H1 (cell line): ENCODE measurements at regions not wholly inside any gene's neighbourhood (a gene's known extent, or its start where the extent isn't known, plus 50 kb on each side); places are given as distances from the start of the nearest gene placed in this dataset.

Experiments
- CTCF ChIA-PET: fragments of 300-600 bp; sonication (Branson Sonifier 250); formaldehyde crosslinking; loops from one replicate; lab custom pipeline; 2021; ENCODE audit not compliant: partially characterized antibody; lab: Charles Lee
- POLR2A ChIA-PET: fragments of 300-600 bp; sonication (Branson Sonifier 250); formaldehyde crosslinking; loops from one replicate; lab custom pipeline; 2021; ENCODE audit warnings: inconsistent platforms; ENCODE audit not compliant: partially characterized antibody; lab: Charles Lee
- DNase-seq, 2 experiments: peaks; one replicate each; pipeline versions ENCODE4 v3.0.0 to v3.0.0-alpha.2; 2010 to 2022; ENCODE audit warnings: low spot score in 2 of 2, low read depth in 1 of 2, mixed read lengths in 1 of 2
- FAIRE-seq: peaks from 2 replicates; lab custom pipeline; 2011; peaks lifted over from hg19 to GRCh38; lab: Jason Lieb, UNC
- H2AFZ ChIP-seq: 2 replicates; pipeline ENCODE4 v1.8.1; 2012; ENCODE audit warnings: low read length, inconsistent platforms
- H2AK5ac ChIP-seq: 2 replicates; pipeline ENCODE4 v1.6.1; 2013; ENCODE audit warnings: low read depth, low read length
- H2BK120ac ChIP-seq: replicated peaks from 2 replicates; pipeline ENCODE3; 2013; ENCODE audit warnings: low read depth, low read length, inconsistent platforms
- H2BK12ac ChIP-seq: 2 replicates; pipeline ENCODE4 v1.6.1; 2013; ENCODE audit warnings: low read depth, low read length
- H2BK15ac ChIP-seq: 2 replicates; pipeline ENCODE4 v1.6.1; 2013; ENCODE audit warnings: low read length
- H2BK20ac ChIP-seq: 2 replicates; pipeline ENCODE4 v1.6.1; 2013; ENCODE audit warnings: low read length
- H2BK5ac ChIP-seq: 2 replicates; pipeline ENCODE4 v1.6.1; 2013; ENCODE audit warnings: low read depth, low read length
- H3K14ac ChIP-seq: 2 replicates; pipeline ENCODE4 v1.6.1; 2013; ENCODE audit warnings: inconsistent platforms; ENCODE audit not compliant: insufficient read length
- H3K18ac ChIP-seq: 2 replicates; pipeline ENCODE4 v1.6.1; 2013; ENCODE audit warnings: low read length; ENCODE audit errors: extremely low read depth
- H3K23ac ChIP-seq: 2 replicates; pipeline ENCODE4 v1.6.1; 2013; ENCODE audit warnings: inconsistent platforms; ENCODE audit not compliant: insufficient read length
- H3K23me2 ChIP-seq: 2 replicates; pipeline ENCODE4 v1.6.1; 2013; ENCODE audit warnings: low read depth, low read length
- H3K27ac ChIP-seq: 2 replicates; pipeline ENCODE4 v1.6.1; 2011; ENCODE audit warnings: low read depth, low read length, inconsistent platforms
- H3K27me3 ChIP-seq, 4 experiments: replicated peaks in 1 of 4; 1 replicate in 1 of 4; 2 replicates in 3 of 4; pipeline versions ENCODE4 v1.6.1 to v1.8.1; 2011 to 2013; ENCODE audit warnings: low read length in 3 of 4, mild to moderate bottlenecking in 3 of 4, inconsistent platforms in 2 of 4, mixed read lengths in 2 of 4, moderate library complexity in 1 of 4; ENCODE audit not compliant: control insufficient read depth in 3 of 4, insufficient read depth in 3 of 4; ENCODE audit errors: extremely low read depth in 1 of 4
- H3K36me3 ChIP-seq, 4 experiments: 2 replicates each; pipeline versions ENCODE4 v1.6.1 to v1.8.1; 2011 to 2013; ENCODE audit warnings: mild to moderate bottlenecking in 4 of 4, low read length in 3 of 4, moderate library complexity in 2 of 4, control low read depth in 1 of 4, inconsistent platforms in 1 of 4; ENCODE audit not compliant: insufficient read depth in 4 of 4, control insufficient read depth in 2 of 4
- H3K4ac ChIP-seq: replicated peaks from 2 replicates; pipeline ENCODE3; 2013; ENCODE audit warnings: low read length, low read depth, mixed read lengths, inconsistent platforms; ENCODE audit not compliant: insufficient read length
- H3K4me1 ChIP-seq, 4 experiments: replicated peaks in 1 of 4; 1 replicate in 1 of 4; 2 replicates in 3 of 4; pipeline versions ENCODE4 v1.6.1 to v1.8.1; 2011 to 2013; ENCODE audit warnings: low read length in 3 of 4, inconsistent platforms in 2 of 4, mixed read lengths in 1 of 4; ENCODE audit not compliant: insufficient read depth in 4 of 4, control insufficient read depth in 3 of 4
- H3K4me2 ChIP-seq, 2 experiments: 2 replicates each; pipeline versions ENCODE4 v1.6.1 to v1.8.1; 2011 to 2013; ENCODE audit warnings: low read depth in 2 of 2, low read length in 2 of 2, control low read depth in 1 of 2, inconsistent platforms in 1 of 2, mild to moderate bottlenecking in 1 of 2; ENCODE audit not compliant: insufficient read depth in 1 of 2
- H3K4me3 ChIP-seq, 4 experiments: fragments of 200-600, 300-600 bp in 1 of 4; sonication (generic), shearing (Covaris generic), sonication (Bioruptor Twin) in 1 of 4; 2 replicates each; pipeline versions ENCODE4 v1.5.1 to v1.8.1; 2011 to 2016; ENCODE audit warnings: low read length in 4 of 4, low read depth in 3 of 4, control low read depth in 2 of 4, inconsistent platforms in 2 of 4, mild to moderate bottlenecking in 2 of 4, mixed read lengths in 1 of 4, moderate library complexity in 1 of 4; ENCODE audit not compliant: insufficient read depth in 2 of 4; ENCODE audit errors: extremely low read depth in 1 of 4
- H3K56ac ChIP-seq: replicated peaks from 2 replicates; pipeline ENCODE3; 2013; ENCODE audit warnings: low read depth, mild to moderate bottlenecking, mixed read lengths, low read length, inconsistent platforms; ENCODE audit not compliant: insufficient read length
- H3K79me1 ChIP-seq: 2 replicates; pipeline ENCODE4 v1.6.1; 2013; ENCODE audit warnings: low read depth, low read length, control low read depth
- H3K79me2 ChIP-seq, 2 experiments: 2 replicates each; pipeline versions ENCODE4 v1.6.1 to v1.8.1; 2012 to 2013; ENCODE audit warnings: low read length in 2 of 2, mild to moderate bottlenecking in 2 of 2, inconsistent platforms in 1 of 2; ENCODE audit not compliant: insufficient read depth in 2 of 2, control insufficient read depth in 1 of 2
- H3K9ac ChIP-seq, 4 experiments: replicated peaks in 1 of 4; 1 replicate in 1 of 4; 2 replicates in 3 of 4; pipeline versions ENCODE4 v1.6.1 to v1.8.1; 2011 to 2013; ENCODE audit warnings: low read depth in 3 of 4, low read length in 3 of 4, control low read depth in 2 of 4, mild to moderate bottlenecking in 2 of 4, moderate library complexity in 2 of 4, inconsistent platforms in 1 of 4; ENCODE audit errors: extremely low read depth in 1 of 4
- H3K9me3 ChIP-seq, 2 experiments: 2 replicates each; pipeline versions ENCODE4 v1.6.1 to v1.8.1; 2012 to 2013; ENCODE audit warnings: mild to moderate bottlenecking in 2 of 2, moderate library complexity in 2 of 2, control low read depth in 1 of 2, inconsistent platforms in 1 of 2, low read depth in 1 of 2, low read length in 1 of 2, mixed read lengths in 1 of 2; ENCODE audit not compliant: insufficient read depth in 2 of 2
- H4K20me1 ChIP-seq, 2 experiments: replicated peaks in 1 of 2; 2 replicates each; pipeline versions ENCODE3 to v1.8.1; 2011 to 2013; ENCODE audit warnings: inconsistent platforms in 2 of 2, low read length in 2 of 2, mild to moderate bottlenecking in 1 of 2; ENCODE audit not compliant: insufficient read depth in 2 of 2, control insufficient read depth in 1 of 2
- H4K5ac ChIP-seq: 2 replicates; pipeline ENCODE4 v1.6.1; 2013; ENCODE audit warnings: low read length, low read depth, mixed read lengths, inconsistent platforms; ENCODE audit not compliant: insufficient read length
- H4K8ac ChIP-seq: 2 replicates; pipeline ENCODE4 v1.8.0; 2013; ENCODE audit warnings: mild to moderate bottlenecking, moderate library complexity, low read length, inconsistent platforms; ENCODE audit not compliant: insufficient read depth; ENCODE audit errors: extremely low read depth
- H4K91ac ChIP-seq: replicated peaks from 2 replicates; pipeline ENCODE3; 2013; ENCODE audit warnings: low read length, mixed read lengths, inconsistent platforms; ENCODE audit not compliant: insufficient read length
- ATF3 ChIP-seq: IDR thresholded peaks from 2 replicates; pipeline ENCODE4 v1.6.1; 2011; ENCODE audit warnings: low read depth, mild to moderate bottlenecking, low read length; ENCODE audit not compliant: insufficient read depth
- CBX5 ChIP-seq: fragments of 300-800, 300-1000 bp; sonication (generic); IDR thresholded peaks from 2 replicates; pipeline ENCODE4 v1.7.1; 2016; ENCODE audit warnings: antibody characterized with exemption, low read length, low read depth
- CHD2 ChIP-seq: IDR thresholded peaks from 2 replicates; pipeline ENCODE4 v1.6.1; 2012; ENCODE audit warnings: low read length, improper control_type of control experiment
- CREB1 ChIP-seq: IDR thresholded peaks from 2 replicates; pipeline ENCODE4 v1.6.1; 2012; ENCODE audit warnings: inconsistent platforms
- HDAC2 ChIP-seq, 2 experiments: fragments of 300-600 bp in 1 of 2; sonication (generic) in 1 of 2; IDR thresholded peaks; 2 replicates each; pipeline ENCODE4 v1.6.1; 2011 to 2012; ENCODE audit warnings: low read depth in 2 of 2, low read length in 2 of 2, mild to moderate bottlenecking in 2 of 2, moderate library complexity in 2 of 2, borderline replicate concordance in 1 of 2, inconsistent platforms in 1 of 2
- HDAC6 ChIP-seq: IDR thresholded peaks from one replicate; pipeline ENCODE4 v1.7.1; 2012; ENCODE audit warnings: low read depth, mild to moderate bottlenecking, inconsistent platforms, low read length, moderate library complexity
- JUND ChIP-seq: IDR thresholded peaks from 2 replicates; pipeline ENCODE4 v1.6.1; 2011; ENCODE audit warnings: mild to moderate bottlenecking, improper control_type of control experiment, low read length
- KDM5A ChIP-seq: fragments of 200-600 bp; IDR thresholded peaks from 2 replicates; pipeline ENCODE4 v1.7.1; 2012; ENCODE audit warnings: mild to moderate bottlenecking, low read length, inconsistent platforms, mixed read lengths
- RBBP5 ChIP-seq: IDR thresholded peaks from 2 replicates; pipeline ENCODE4 v1.7.1; 2012; ENCODE audit warnings: low read depth, mild to moderate bottlenecking, inconsistent platforms, low read length, moderate library complexity, borderline replicate concordance
- SIRT6 ChIP-seq: IDR thresholded peaks from one replicate; pipeline ENCODE4 v1.7.1; 2012; ENCODE audit warnings: low read length, inconsistent platforms
- TEAD4 ChIP-seq: IDR thresholded peaks from 2 replicates; pipeline ENCODE4 v1.6.1; 2012; ENCODE audit warnings: low read depth, low read length, inconsistent platforms, mixed read lengths
- WGBS, 2 experiments: shearing (Covaris generic) in 1 of 2; methylation state at CpG; one replicate each; pipeline versions ENCODE4 v1.1.6 to v1.1.7; 2013 to 2015; ENCODE audit warnings: low lambda C conversion rate in 2 of 2, mixed read lengths in 2 of 2, inconsistent platforms in 1 of 2, low coverage in 1 of 2, missing lambda C conversion rate in 1 of 2; ENCODE audit not compliant: insufficient replicate concordance in 2 of 2, insufficient coverage in 1 of 2, insufficient read length in 1 of 2; ENCODE audit errors: extremely low coverage in 1 of 2, missing lambda C conversion rate in 1 of 2; 5-methylcytosine and 5-hydroxymethylcytosine counted together

GRCh38 chr2:129014432-129014831 is 695.8 kb upstream of the HS6ST1 start:
- Histone ChIP-seq H2BK12ac (no peak overlapping the region), H2AK5ac (no peak overlapping the region), H3K4me1 (no peaks in the 10 kb centered on the region), H2BK120ac (no peak overlapping the region), H3K23ac (no peak overlapping the region), H3K4ac (no peak overlapping the region), H4K5ac (no peak overlapping the region), H2BK5ac (no peak overlapping the region), H3K23me2 (no peaks in the 10 kb centered on the region; the same call in 1 of the 2 replicates), H3K4me3 (no peak overlapping the region), H4K8ac (no peak overlapping the region), H3K36me3 (no peaks in the 10 kb centered on the region), H3K9me3 (no peaks in the 10 kb centered on the region), H3K27me3 (no peaks in the 10 kb centered on the region), H3K56ac (no peak overlapping the region), H3K4me2 (no peak overlapping the region), H3K9ac (no peak overlapping the region), H3K14ac (no peak overlapping the region), H4K20me1 (no peaks in the 10 kb centered on the region), H4K91ac (no peak overlapping the region), H2BK20ac (no peak overlapping the region), H3K79me2 (no peaks in the 10 kb centered on the region), H2BK15ac (no peak overlapping the region), H3K27ac (no peak overlapping the region), H3K18ac (no peak overlapping the region), H3K79me1 (no peaks in the 10 kb centered on the region), H2AFZ (no peak overlapping the region)
- CTCF ChIA-PET, result no interaction called here
- TF ChIP-seq KDM5A, result no peak
- no peak for TF ChIP-seq ATF3
- TF ChIP-seq TEAD4, result no peak
- TF ChIP-seq CHD2, result no peak
- no peak for TF ChIP-seq CREB1
- TF ChIP-seq SIRT6, result no peak
- no peak for TF ChIP-seq HDAC2 (IDR thresholded peaks at IDR 0.05; ENCODE audit: borderline replicate concordance in 1 of 2, low read depth in 2 of 2, low read length in 2 of 2)
- TF ChIP-seq RBBP5, result no peak
- TF ChIP-seq JUND, result no peak
- TF ChIP-seq CBX5, result no peak
- TF ChIP-seq HDAC6, result no peak
- DNase-seq (no peak), FAIRE-seq (no peak)
- POLR2A ChIA-PET, result no interaction called here
- 80% methylated on average over 2 of the region's 2 CpGs; no CpG with 5 or more reads in 1 of the 2 experiments for WGBS, 2 experiments
